Keratinocyte (primary cell): ENCODE measurements at regions not wholly inside any gene's neighbourhood (a gene's known extent, or its start where the extent isn't known, plus 50 kb on each side); places are given as distances from the start of the nearest gene placed in this dataset.

Source experiments
- EZH2 ChIP-seq: IDR thresholded peaks from one replicate; pipeline ENCODE4 v1.6.1; 2012; ENCODE audit warnings: inconsistent platforms, mild to moderate bottlenecking, low read length, moderate library complexity
- TF ChIP-seq, protein P1 (sequence below), 3 experiments: IDR thresholded peaks in 1 of 3; conservative IDR thresholded peaks in 1 of 3; optimal IDR thresholded peaks in 1 of 3; 2 replicates in 2 of 3; 3 replicates in 1 of 3; pipeline versions ENCODE3 to v1.5.1; 2011; ENCODE audit warnings: low read length in 3 of 3, mild to moderate bottlenecking in 3 of 3, moderate library complexity in 2 of 3, control low read depth in 1 of 3, inconsistent platforms in 1 of 3; ENCODE audit not compliant: insufficient read depth in 2 of 3; ENCODE audit errors: extremely low read depth in 1 of 3

GRCh38 chr2:118493213-118493612 lies 354.2 kb downstream of the EN1 start:
- TF ChIP-seq, protein P1, sequence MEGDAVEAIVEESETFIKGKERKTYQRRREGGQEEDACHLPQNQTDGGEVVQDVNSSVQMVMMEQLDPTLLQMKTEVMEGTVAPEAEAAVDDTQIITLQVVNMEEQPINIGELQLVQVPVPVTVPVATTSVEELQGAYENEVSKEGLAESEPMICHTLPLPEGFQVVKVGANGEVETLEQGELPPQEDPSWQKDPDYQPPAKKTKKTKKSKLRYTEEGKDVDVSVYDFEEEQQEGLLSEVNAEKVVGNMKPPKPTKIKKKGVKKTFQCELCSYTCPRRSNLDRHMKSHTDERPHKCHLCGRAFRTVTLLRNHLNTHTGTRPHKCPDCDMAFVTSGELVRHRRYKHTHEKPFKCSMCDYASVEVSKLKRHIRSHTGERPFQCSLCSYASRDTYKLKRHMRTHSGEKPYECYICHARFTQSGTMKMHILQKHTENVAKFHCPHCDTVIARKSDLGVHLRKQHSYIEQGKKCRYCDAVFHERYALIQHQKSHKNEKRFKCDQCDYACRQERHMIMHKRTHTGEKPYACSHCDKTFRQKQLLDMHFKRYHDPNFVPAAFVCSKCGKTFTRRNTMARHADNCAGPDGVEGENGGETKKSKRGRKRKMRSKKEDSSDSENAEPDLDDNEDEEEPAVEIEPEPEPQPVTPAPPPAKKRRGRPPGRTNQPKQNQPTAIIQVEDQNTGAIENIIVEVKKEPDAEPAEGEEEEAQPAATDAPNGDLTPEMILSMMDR (optimal IDR thresholded peaks at IDR 0.05 in 1 of 3, IDR thresholded peaks at IDR 0.05 in 1 of 3, conservative IDR thresholded peaks at IDR 0.05 in 1 of 3; ENCODE audit: extremely low read depth in 1 of 3, insufficient read depth in 2 of 3, low read length in 3 of 3): no peak
- TF ChIP-seq EZH2: no peak
